ENCODE measurements at regions not wholly inside any gene's neighbourhood (a gene's known extent, or its start where the extent isn't known, plus 50 kb on each side); places are given as distances from the start of the nearest gene placed in this dataset.

GRCh38 chr12:93168751-93169150, 209.0 kb upstream of the NUDT4 start:
- H3K4me3 ChIP-seq (ENCODE audit: control insufficient read depth, low read depth, low read length), result no peak overlapping the region
- no peak for TF ChIP-seq CTCF (IDR thresholded peaks at IDR 0.05; ENCODE audit: control insufficient read depth, insufficient read depth, low read depth, low read length, missing control alignments)
- no peak for DNase-seq (ENCODE audit: low read depth)

GRCh38 chr12:93169536-93169935, 208.2 kb upstream of the NUDT4 start:
- H3K4me3 ChIP-seq (ENCODE audit: control insufficient read depth, low read depth, low read length), result no peak overlapping the region
- no peak for DNase-seq (ENCODE audit: low read depth)
- TF ChIP-seq CTCF (IDR thresholded peaks at IDR 0.05; ENCODE audit: control insufficient read depth, insufficient read depth, low read depth, low read length, missing control alignments), result no peak

- no peak for DNase-seq (ENCODE audit: low read depth)
- no peak overlapping the region for H3K4me3 ChIP-seq (ENCODE audit: control insufficient read depth, low read depth, low read length)
- no peak for TF ChIP-seq CTCF (IDR thresholded peaks at IDR 0.05; ENCODE audit: control insufficient read depth, insufficient read depth, low read depth, low read length, missing control alignments)
These were observed 206.8 kb upstream of the NUDT4 start for GRCh38 chr12:93170928-93171327.

- no peak for TF ChIP-seq CTCF (IDR thresholded peaks at IDR 0.05; ENCODE audit: control insufficient read depth, insufficient read depth, low read depth, low read length, missing control alignments)
- no peak overlapping the region for H3K4me3 ChIP-seq (ENCODE audit: control insufficient read depth, low read depth, low read length)
- DNase-seq (ENCODE audit: low read depth), result no peak
These were observed 204.4 kb upstream of the NUDT4 start for GRCh38 chr12:93173178-93173957.

GRCh38 chr12:93174048-93174447, 203.7 kb upstream of the NUDT4 start:
- no peak for DNase-seq (ENCODE audit: low read depth)
- H3K4me3 ChIP-seq (ENCODE audit: control insufficient read depth, low read depth, low read length), result no peak overlapping the region
- no peak for TF ChIP-seq CTCF (IDR thresholded peaks at IDR 0.05; ENCODE audit: control insufficient read depth, insufficient read depth, low read depth, low read length, missing control alignments)

- TF ChIP-seq CTCF (IDR thresholded peaks at IDR 0.05; ENCODE audit: control insufficient read depth, insufficient read depth, low read depth, low read length, missing control alignments), result no peak
- no peak overlapping the region for H3K4me3 ChIP-seq (ENCODE audit: control insufficient read depth, low read depth, low read length)
- DNase-seq (ENCODE audit: low read depth), result no peak
These were observed 203.3 kb upstream of the NUDT4 start for GRCh38 chr12:93174473-93174872.
